Endothelial cell of umbilical vein (primary cell): ENCODE measurements at regions not wholly inside any gene's neighbourhood (a gene's known extent, or its start where the extent isn't known, plus 50 kb on each side); places are given as distances from the start of the nearest gene placed in this dataset.

ENCODE experiments used
- BruUV-seq: library from RNA; stranded (reverse); fragments of 400-500 nt; replicated peaks from 2 replicates; lab custom pipeline; 2021; lab: Mats Ljungman, UMichigan
- CTCF ChIA-PET: fragments of 300-600, 350-600 bp; sonication (Branson Sonifier 250); formaldehyde crosslinking; loops from one replicate; lab custom pipeline; 2021; ENCODE audit warnings: antibody characterized with exemption, inconsistent platforms; lab: Charles Lee
- POLR2A ChIA-PET: fragments of 300-600, 350-600 bp; sonication (Branson Sonifier 250); formaldehyde crosslinking; loops from one replicate; lab custom pipeline; 2021; ENCODE audit warnings: antibody characterized with exemption, inconsistent platforms; lab: Charles Lee
- DNase-seq: peaks from one replicate; pipeline ENCODE4 v3.0.0-alpha.2; 2011; ENCODE audit warnings: low read depth, low spot score
- FAIRE-seq: peaks from 2 replicates; lab custom pipeline; 2011; peaks lifted over from hg19 to GRCh38; lab: Jason Lieb, UNC
- H2AFZ ChIP-seq: 2 replicates; pipeline ENCODE4 v1.6.0; 2012; ENCODE audit warnings: low read depth, low read length, control low read depth, inconsistent platforms
- H3K27ac ChIP-seq: 2 replicates; pipeline ENCODE4 v1.5.1; 2011; ENCODE audit warnings: low read depth, mild to moderate bottlenecking, control low read depth, low read length, moderate library complexity; ENCODE audit not compliant: insufficient read depth
- H3K27me3 ChIP-seq, 2 experiments: 2 replicates each; pipeline versions ENCODE4 v1.6.0 to v1.6.1; 2011; ENCODE audit warnings: low read length in 2 of 2, mixed read lengths in 1 of 2; ENCODE audit not compliant: control insufficient read depth in 2 of 2, insufficient read depth in 2 of 2
- H3K36me3 ChIP-seq, 2 experiments: 2 replicates in 1 of 2; 3 replicates in 1 of 2; pipeline ENCODE4 v1.5.1; 2011; ENCODE audit warnings: low read length in 2 of 2, mild to moderate bottlenecking in 1 of 2, moderate library complexity in 1 of 2; ENCODE audit not compliant: control insufficient read depth in 2 of 2, insufficient read depth in 2 of 2; ENCODE audit errors: extremely low read depth in 1 of 2
- H3K4me1 ChIP-seq: 3 replicates; pipeline ENCODE4 v1.5.1; 2011; ENCODE audit warnings: mild to moderate bottlenecking, low read length; ENCODE audit not compliant: control insufficient read depth, insufficient read depth; ENCODE audit errors: extremely low read depth
- H3K4me2 ChIP-seq: 2 replicates; pipeline ENCODE4 v1.6.1; 2011; ENCODE audit warnings: low read length, control low read depth, mixed read lengths; ENCODE audit not compliant: insufficient read depth
- H3K4me3 ChIP-seq, 3 experiments: fragments of 200-600 bp in 1 of 3; sonication (generic), shearing (Covaris generic) in 1 of 3; replicated peaks in 1 of 3; 2 replicates each; pipeline ENCODE4 v1.5.1; 2011 to 2016; ENCODE audit warnings: control low read depth in 3 of 3, low read length in 3 of 3, mild to moderate bottlenecking in 2 of 3, inconsistent platforms in 1 of 3, low read depth in 1 of 3, moderate library complexity in 1 of 3; ENCODE audit not compliant: insufficient read depth in 1 of 3
- H3K79me2 ChIP-seq: 2 replicates; pipeline ENCODE4 v1.6.0; 2012; ENCODE audit warnings: low read length, inconsistent platforms; ENCODE audit not compliant: control insufficient read depth, insufficient read depth
- H3K9ac ChIP-seq: replicated peaks from 2 replicates; pipeline ENCODE3; 2011; ENCODE audit warnings: low read length, control low read depth; ENCODE audit not compliant: insufficient read depth; ENCODE audit errors: extremely low read depth
- H3K9me1 ChIP-seq: replicated peaks from 3 replicates; pipeline ENCODE4 v1.6.0; 2011; ENCODE audit warnings: mild to moderate bottlenecking, low read length; ENCODE audit not compliant: control insufficient read depth, insufficient read depth; ENCODE audit errors: extremely low read depth
- H3K9me3 ChIP-seq: replicated peaks from 2 replicates; pipeline ENCODE4 v1.5.1; 2012; ENCODE audit warnings: low read length, inconsistent platforms; ENCODE audit not compliant: control insufficient read depth, insufficient read depth
- H4K20me1 ChIP-seq: replicated peaks from 2 replicates; pipeline ENCODE3; 2011; ENCODE audit warnings: mild to moderate bottlenecking, low read length; ENCODE audit not compliant: control insufficient read depth, insufficient read depth; ENCODE audit errors: extremely low read depth
- CTCF ChIP-seq, 2 donors: IDR thresholded peaks; 1 replicate in 1 of 2; 2 replicates in 1 of 2; pipeline ENCODE4 v1.5.1; 2011; ENCODE audit warnings: low read length in 2 of 2, mild to moderate bottlenecking in 2 of 2, moderate library complexity in 2 of 2, control low read depth in 1 of 2, inconsistent platforms in 1 of 2, low read depth in 1 of 2; ENCODE audit not compliant: insufficient read depth in 1 of 2; ENCODE audit errors: extremely low read depth in 1 of 2
- EZH2 ChIP-seq: IDR thresholded peaks from 2 replicates; pipeline ENCODE4 v1.6.1; 2012; ENCODE audit warnings: borderline replicate concordance, low read depth, mild to moderate bottlenecking, moderate library complexity, low read length, inconsistent platforms; ENCODE audit not compliant: severe bottlenecking
- FOS ChIP-seq: IDR thresholded peaks from 2 replicates; pipeline ENCODE4 v1.6.1; 2011; ENCODE audit warnings: mild to moderate bottlenecking, low read length, moderate library complexity, borderline replicate concordance; ENCODE audit not compliant: insufficient read depth
- GATA2 ChIP-seq: IDR thresholded peaks from 2 replicates; pipeline ENCODE4 v1.7.0; 2011; ENCODE audit warnings: low read depth, mild to moderate bottlenecking, moderate library complexity, mixed read lengths, low read length; ENCODE audit not compliant: insufficient read length, insufficient read depth
- JUN ChIP-seq: IDR thresholded peaks from 2 replicates; pipeline ENCODE4 v1.6.1; 2011; ENCODE audit warnings: borderline replicate concordance, low read depth; ENCODE audit not compliant: insufficient read length, insufficient read depth
- MAX ChIP-seq: IDR thresholded peaks from 2 replicates; pipeline ENCODE4 v1.6.1; 2011; ENCODE audit not compliant: insufficient read depth, insufficient read length
- MYC ChIP-seq: IDR thresholded peaks from one replicate; pipeline ENCODE4 v1.6.1; 2011; ENCODE audit warnings: mild to moderate bottlenecking, low read depth, low read length
- POLR2A ChIP-seq: IDR thresholded peaks from 2 replicates; pipeline ENCODE4 v1.6.1; 2012; ENCODE audit warnings: low read depth, mild to moderate bottlenecking, control low read depth, low read length
- POLR2AphosphoS5 ChIP-seq: IDR thresholded peaks from 2 replicates; pipeline ENCODE4 v1.6.1; 2012; ENCODE audit warnings: low read depth, mild to moderate bottlenecking, control low read depth, low read length, moderate library complexity; ENCODE audit not compliant: insufficient read depth
- dilution Hi-C: fragments of 300-500 bp; cut with MboI; formaldehyde crosslinking; loops from one replicate; pipeline ENCODE4 v1.15.0; 2019; ENCODE audit warnings: low sequenced_read_pairs; ENCODE audit not compliant: extremely low pct_ligation_motif_present
- intact Hi-C: fragments of 100-400 bp; cut with micrococcal nuclease; formaldehyde crosslinking; loops from one replicate; pipeline ENCODE4 v1.10.0; 2022

- CTCF ChIA-PET, result interaction anchor here (0.6 to 1.2 kb wide), 2 partner anchors 19 to 177 kb away, joined by 3 read pairs; no protein-coding TSS in a partner anchor
- dilution Hi-C loops, result no loop called here
- Histone ChIP-seq H3K9me1 (no peaks in the 10 kb centered on the region), H3K79me2 (no peaks in the 10 kb centered on the region), H2AFZ (no peak overlapping the region), H3K9me3 (no peaks in the 10 kb centered on the region), H3K4me2 (no peak overlapping the region), H4K20me1 (no peaks in the 10 kb centered on the region), H3K4me1 (peaks cover 5% of the 10 kb centered on the region), H3K27me3 (no peaks in the 10 kb centered on the region), H3K36me3 (no peaks in the 10 kb centered on the region), H3K4me3 (no peak overlapping the region), H3K27ac (no peak overlapping the region), H3K9ac (no peak overlapping the region)
- TF ChIP-seq GATA2 (no peak), FOS (no peak), POLR2A (no peak), MAX (no peak), EZH2 (no peak), POLR2AphosphoS5 (no peak), JUN (no peak), CTCF (IDR thresholded peaks at IDR 0.05; ENCODE audit: extremely low read depth in 1 of 2, insufficient read depth in 1 of 2, low read depth in 1 of 2, low read length in 2 of 2) (no peak), MYC (no peak)
- FAIRE-seq (no peak), DNase-seq (no peak)
- BruUV-seq, result no TSS peak
- POLR2A ChIA-PET, result no interaction called here
- intact Hi-C loops, result loop anchor here (5.0 kb wide), 1 partner anchor 125 kb away; no protein-coding TSS in a partner anchor
Measured at GRCh38 chr11:8832571-8833260, 78.3 kb upstream of the AKIP1 start.
